Activated T-cell treated with anti-CD3 and anti-CD28 coated beads for 24 hours (primary cell): ENCODE measurements at regions not wholly inside any gene's neighbourhood (a gene's known extent, or its start where the extent isn't known, plus 50 kb on each side); places are given as distances from the start of the nearest gene placed in this dataset.
"Not testable (repeated sequence)": the region's sequence is repeated elsewhere in the genome, so short reads cannot be mapped to it uniquely, and the experiment has no call there.

Experiments used
- DNase-seq: peaks from one replicate; pipeline ENCODE4 v3.0.0-alpha.2; 2020; ENCODE audit warnings: low read depth

GRCh38 chr20:39983655-39984054 lies 705.4 kb downstream of the MAFB start:
- DNase-seq, result no peak

DNA sequence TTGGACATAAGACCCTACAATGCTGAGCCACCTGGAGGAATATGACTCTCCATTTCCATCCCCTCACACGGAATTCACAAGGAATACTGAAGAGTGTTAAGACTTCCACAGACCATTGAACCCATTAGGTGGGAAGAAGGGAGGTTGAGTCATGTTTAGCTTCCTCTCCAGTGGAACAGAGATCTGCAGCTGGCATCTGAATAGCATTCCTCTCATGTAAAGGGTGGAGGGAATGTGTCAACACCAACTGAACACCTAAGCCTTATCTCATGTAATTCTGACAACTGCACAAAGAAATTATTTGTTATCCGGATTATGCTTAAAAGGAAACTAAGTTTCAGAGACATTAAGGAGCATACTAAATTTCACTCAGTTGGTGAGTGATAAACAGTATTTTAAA lies 705.9 kb downstream of the MAFB start:
- DNase-seq, result no peak

GRCh38 chr20:39974966-39975501 lies 714.0 kb downstream of the MAFB start:
- no peak for DNase-seq

DNA sequence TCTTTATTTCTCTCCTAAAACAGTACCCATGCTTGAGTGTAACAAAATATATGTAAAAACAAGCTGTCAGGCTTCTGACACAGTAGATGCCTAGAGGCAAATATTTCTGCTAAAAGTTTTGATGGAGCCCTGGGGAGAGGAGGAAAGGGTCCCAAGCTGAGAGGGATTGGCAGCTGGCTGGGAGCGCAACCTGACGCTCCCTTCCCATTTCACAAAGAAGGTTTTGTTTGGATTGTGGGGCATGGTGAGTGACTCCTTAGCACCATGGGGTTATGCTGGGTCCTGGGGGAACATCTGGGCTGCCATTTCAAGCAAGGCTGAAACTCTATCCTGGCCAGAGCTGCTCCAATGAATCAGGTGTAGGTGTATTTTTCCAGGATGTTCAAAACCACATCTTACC lies 720.5 kb downstream of the MAFB start:
- DNase-seq, result no peak

DNA sequence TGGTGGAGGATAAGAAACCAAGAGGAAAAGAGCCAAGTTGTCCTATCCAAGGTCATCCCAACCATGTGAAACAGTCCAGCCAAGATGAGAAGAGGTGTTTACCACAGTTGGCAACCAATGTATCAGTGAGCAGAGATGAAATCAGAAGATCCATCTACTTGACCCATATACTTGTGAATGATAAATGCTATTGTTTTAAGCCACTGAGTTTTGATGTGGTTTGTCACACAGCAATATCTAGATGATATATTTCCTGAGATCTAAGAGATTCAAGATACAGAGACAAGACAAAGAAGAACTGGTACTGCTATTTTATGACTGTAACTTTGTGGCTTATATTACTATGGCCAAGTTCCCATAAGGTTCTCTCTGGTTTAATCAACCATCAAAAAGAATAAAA lies 721.2 kb downstream of the MAFB start:
- no peak for DNase-seq

GRCh38 chr20:39961637-39962244 lies 727.3 kb downstream of the MAFB start:
- DNase-seq, result no peak

GRCh38 chr20:39960522-39961428 lies 728.3 kb downstream of the MAFB start:
- no peak for DNase-seq

- not testable (repeated sequence) for DNase-seq
These were observed 731.1 kb downstream of the MAFB start for GRCh38 chr20:39957911-39958310.

GRCh38 chr20:39954621-39955020 lies 734.4 kb downstream of the MAFB start:
- DNase-seq, result no peak

- DNase-seq, result no peak
These were observed 742.1 kb downstream of the MAFB start for GRCh38 chr20:39946931-39947330.

GRCh38 chr20:39946053-39946810 lies 742.8 kb downstream of the MAFB start:
- DNase-seq, result no peak

DNA sequence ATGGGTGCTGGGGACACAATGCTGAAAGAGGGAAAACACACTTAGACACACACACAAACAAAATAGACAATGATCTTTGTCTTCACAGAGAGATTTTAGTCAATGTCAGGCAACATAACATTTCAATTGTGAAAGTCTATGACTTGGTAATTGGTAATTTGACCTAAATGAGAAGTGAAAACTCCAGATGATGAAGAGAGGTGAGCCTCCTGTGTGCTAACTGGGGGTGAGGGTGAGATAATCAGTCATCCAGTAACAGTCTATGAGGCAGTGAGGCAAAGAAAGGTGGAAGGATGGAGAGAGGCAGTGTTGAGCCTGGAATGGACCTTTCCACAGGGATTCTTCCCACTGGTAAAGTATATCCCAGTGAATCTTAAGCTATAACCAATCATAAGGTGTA lies 744.2 kb downstream of the MAFB start:
- DNase-seq, result no peak

GRCh38 chr20:39943336-39943735 lies 745.7 kb downstream of the MAFB start:
- DNase-seq, result no peak

GRCh38 chr20:39941245-39941644 lies 747.8 kb downstream of the MAFB start:
- DNase-seq, result no peak

- DNase-seq, result no peak
These were observed 749.7 kb downstream of the MAFB start for GRCh38 chr20:39939241-39939865.

DNA sequence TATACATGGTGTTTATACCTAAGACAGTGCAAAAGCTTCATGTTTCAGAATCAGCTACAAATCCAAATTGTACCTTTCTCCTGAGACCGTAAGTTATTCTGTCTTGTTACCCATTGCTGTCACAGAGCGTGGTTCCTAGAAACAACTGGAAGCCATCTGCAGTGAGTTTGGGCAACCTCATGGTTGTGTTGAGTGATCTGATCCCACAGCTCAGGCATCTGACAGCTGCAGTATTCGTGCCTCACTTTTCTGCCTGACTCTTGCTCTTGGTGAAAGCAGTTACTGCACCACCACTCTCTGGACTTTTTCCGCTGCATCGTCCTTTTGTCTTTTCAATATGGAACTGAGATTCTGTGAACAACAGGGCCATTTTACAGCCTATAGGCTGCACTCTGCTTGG lies 752.6 kb downstream of the MAFB start:
- DNase-seq, result no peak

DNA sequence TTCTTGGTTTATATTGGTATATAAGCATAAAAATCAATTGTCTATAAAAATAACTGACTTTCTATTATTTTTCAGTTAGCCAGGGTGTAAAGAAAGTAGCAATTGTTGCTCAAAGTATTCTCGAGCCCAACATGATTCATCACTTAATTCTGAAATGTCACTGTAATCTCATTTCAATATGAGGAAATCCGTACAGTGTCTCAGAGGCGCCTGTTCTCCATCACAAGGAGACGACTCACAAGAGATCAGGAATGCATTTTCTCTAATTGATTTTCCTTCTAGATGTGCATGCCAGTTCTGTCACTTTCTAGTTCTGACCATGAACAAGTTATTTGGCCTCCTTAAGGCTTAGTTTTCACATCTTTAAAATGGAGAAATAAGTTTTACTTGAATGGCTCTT lies 753.1 kb downstream of the MAFB start:
- no peak for DNase-seq

DNA sequence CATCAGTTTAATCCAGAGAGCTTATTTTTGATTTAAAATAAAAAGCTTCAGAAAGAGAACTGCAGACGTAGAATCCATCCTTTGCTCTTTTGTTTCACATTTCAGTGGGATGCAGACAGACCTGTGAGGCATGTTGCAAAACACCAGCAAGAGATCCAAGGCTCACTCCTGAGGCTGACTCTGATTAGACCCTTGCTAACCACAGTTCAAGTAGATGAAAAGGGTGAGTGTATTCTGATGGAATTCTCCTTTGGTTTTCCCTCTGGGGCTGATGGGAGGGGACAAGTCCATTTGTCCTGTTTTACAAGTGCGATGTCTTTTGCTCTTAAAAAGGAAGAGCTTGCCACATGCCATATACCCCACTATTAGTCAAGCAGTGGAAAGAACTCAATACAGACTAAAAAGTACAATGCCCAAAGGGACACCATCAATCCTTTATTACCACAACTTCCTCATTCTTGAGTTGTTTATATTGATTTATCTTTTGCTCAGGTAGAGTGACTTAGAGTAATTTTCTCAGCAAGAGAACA lies 772.7 kb downstream of the MAFB start:
- DNase-seq, result no peak

- DNase-seq, result no peak
These were observed 775.8 kb downstream of the MAFB start for GRCh38 chr20:39913274-39913673.

GRCh38 chr20:39911497-39911896 lies 777.5 kb downstream of the MAFB start:
- DNase-seq, result no peak

DNA sequence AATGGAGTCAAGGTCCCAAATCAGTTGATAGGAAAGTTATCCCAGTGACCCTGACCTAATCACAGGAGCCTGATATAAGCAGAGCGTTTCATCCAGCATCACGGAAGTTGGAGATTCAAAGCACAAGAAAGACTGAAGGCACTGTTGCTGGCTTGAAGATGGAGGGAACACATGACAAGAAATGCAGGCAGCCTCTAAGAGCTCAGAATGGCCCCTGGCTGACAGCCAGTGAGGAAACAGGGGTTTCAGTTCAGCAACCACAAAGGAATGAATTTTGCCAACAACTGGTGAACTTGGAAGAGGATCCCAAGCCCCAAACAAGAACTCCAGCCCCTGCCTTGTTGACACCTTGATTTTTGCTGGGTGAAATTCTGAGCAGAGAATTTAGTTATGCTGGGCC lies 778.5 kb downstream of the MAFB start:
- no peak for DNase-seq

- no peak for DNase-seq
These were observed 779.6 kb downstream of the MAFB start for GRCh38 chr20:39909447-39909846.
